ENCODE measurements at regions not wholly inside any gene's neighbourhood (a gene's known extent, or its start where the extent isn't known, plus 50 kb on each side); places are given as distances from the start of the nearest gene placed in this dataset.

GRCh38 chr10:28905371-28905770 lies 228.1 kb downstream of the BAMBI start:
- intact Hi-C loops (cut with DNase I): no loop called here
- Histone ChIP-seq H3K4me3 (no peak overlapping the region), H3K4me1 (peaks cover 0 to 2% (median 0%) of the 10 kb centered on the region in 12 donors), H3K9me3 (no peaks in the 10 kb centered on the region), H3K27ac (no peak overlapping the region), H3K27me3 (peaks cover 0 to 4% (median 0%) of the 10 kb centered on the region in 9 donors), H3K36me3 (no peaks in the 10 kb centered on the region)
- 85 to 91% (median 86%) methylated on average over 5 of the region's 5 CpGs for WGBS, 4 donors
- DNase-seq: no peak
- no peak for TF ChIP-seq CTCF (IDR thresholded peaks at IDR 0.05)
- no peak for TF ChIP-seq POLR2A (IDR thresholded peaks at IDR 0.05)
- no peak for ATAC-seq

- H3K9me3 ChIP-seq: no peaks in the 10 kb centered on the region
- no peak for ATAC-seq
- intact Hi-C loops (cut with DNase I): no loop called here
- TF ChIP-seq POLR2A (IDR thresholded peaks at IDR 0.05): no peak
- DNase-seq: no peak
- H3K27ac ChIP-seq: no peak overlapping the region
- H3K27me3 ChIP-seq: peaks cover 0 to 4% (median 0%) of the 10 kb centered on the region in 9 donors
- 60 to 71% (median 67%) methylated on average over 11 of the region's 11 CpGs for WGBS, 4 donors
- H3K36me3 ChIP-seq: no peaks in the 10 kb centered on the region
- peaks cover 0 to 4% (median 0%) of the 10 kb centered on the region in 12 donors for H3K4me1 ChIP-seq
- H3K4me3 ChIP-seq: no peak overlapping the region
Measured at GRCh38 chr10:28906011-28906411, 228.7 kb downstream of the BAMBI start.

- intact Hi-C loops (cut with DNase I): no loop called here
- Histone ChIP-seq H3K27me3 (peaks cover 0 to 4% (median 0%) of the 10 kb centered on the region in 9 donors), H3K4me3 (no peak overlapping the region), H3K9me3 (no peaks in the 10 kb centered on the region), H3K36me3 (no peaks in the 10 kb centered on the region), H3K4me1 (peaks cover 0 to 5% (median 0%) of the 10 kb centered on the region in 12 donors), H3K27ac (no peak overlapping the region)
- TF ChIP-seq CTCF (IDR thresholded peaks at IDR 0.05): no peak
- TF ChIP-seq POLR2A (IDR thresholded peaks at IDR 0.05): no peak
- DNase-seq: no peak
- WGBS, 4 donors: 79 to 87% (median 83%) methylated on average over 4 of the region's 4 CpGs
- no peak for ATAC-seq
Measured at GRCh38 chr10:28906415-28906814, 229.1 kb downstream of the BAMBI start.

GRCh38 chr10:28906934-28907333 lies 229.6 kb downstream of the BAMBI start:
- TF ChIP-seq CTCF (IDR thresholded peaks at IDR 0.05) (no peak), POLR2A (IDR thresholded peaks at IDR 0.05) (no peak)
- H3K27ac ChIP-seq: no peak overlapping the region

DNA sequence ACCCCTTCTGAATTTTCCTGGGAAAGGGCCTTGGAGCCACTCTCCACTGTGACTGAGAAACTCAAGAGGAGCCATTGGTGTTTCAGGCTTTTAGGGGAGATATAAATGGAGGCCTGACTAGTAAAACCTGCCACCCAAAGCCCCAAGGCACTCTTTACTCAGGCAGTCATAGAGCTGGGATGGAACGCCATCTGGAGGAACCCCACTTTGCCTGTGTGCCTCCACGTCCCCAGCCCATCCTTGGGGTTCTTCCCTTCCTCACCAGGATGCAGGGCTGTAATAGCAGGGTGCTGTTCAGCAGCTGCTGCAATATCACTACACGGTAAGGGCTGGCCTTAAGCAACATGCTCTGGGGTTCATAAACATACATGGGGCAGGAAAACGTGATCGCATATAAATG lies 232.6 kb downstream of the BAMBI start:
- TF ChIP-seq CTCF (IDR thresholded peaks at IDR 0.05) (no peak), POLR2A (IDR thresholded peaks at IDR 0.05) (no peak)
- 83 to 89% (median 87%) methylated on average over 5 of the region's 5 CpGs for WGBS, 4 donors
- intact Hi-C loops (cut with DNase I): no loop called here
- DNase-seq: no peak
- Histone ChIP-seq H3K4me3 (no peak overlapping the region), H3K9me3 (no peaks in the 10 kb centered on the region), H3K27me3 (no peaks in the 10 kb centered on the region), H3K27ac (no peak overlapping the region), H3K36me3 (no peaks in the 10 kb centered on the region), H3K4me1 (peaks cover 0 to 7% (median 0%) of the 10 kb centered on the region in 12 donors)
- no peak for ATAC-seq

More at GRCh38 chr10:28906934-28907333, 229.6 kb downstream of the BAMBI start:
- ATAC-seq (no peak), DNase-seq (no peak)
- H3K36me3 ChIP-seq: no peaks in the 10 kb centered on the region
- peaks cover 0 to 7% (median 0%) of the 10 kb centered on the region in 12 donors for H3K4me1 ChIP-seq
- 92 to 97% (median 96%) methylated on average over 3 of the region's 3 CpGs for WGBS, 4 donors
- H3K4me3 ChIP-seq: no peak overlapping the region
- peaks cover 0 to 4% (median 0%) of the 10 kb centered on the region in 9 donors for H3K27me3 ChIP-seq
- no peaks in the 10 kb centered on the region for H3K9me3 ChIP-seq
- intact Hi-C loops (cut with DNase I): no loop called here

Measured in heart left ventricle (tissue), 16 donors.